Esophagus muscularis mucosa (tissue), 4 donors: ENCODE measurements at regions not wholly inside any gene's neighbourhood (a gene's known extent, or its start where the extent isn't known, plus 50 kb on each side); places are given as distances from the start of the nearest gene placed in this dataset.
A peak's percentile ranks its signal among the peaks of the same experiment; 100 is the strongest.

Experiments
- DNase-seq: peaks from one replicate; pipeline ENCODE4 v3.0.0-alpha.2; 2017; ENCODE audit errors: extremely low spot score
- H3K27ac ChIP-seq, 4 donors: fragments of 200-600 bp; sonication (generic); replicated peaks in 1 of 4; 1 replicate in 3 of 4; 2 replicates in 1 of 4; pipeline ENCODE4 v1.5.1; 2016 to 2019; ENCODE audit warnings: mild to moderate bottlenecking in 1 of 4
- H3K27me3 ChIP-seq, 4 donors: fragments of 200-600 bp; sonication (generic); one replicate each; pipeline versions ENCODE4 v1.5.1 to v1.6.0; 2016 to 2019
- H3K36me3 ChIP-seq, 4 donors: fragments of 200-600 bp; sonication (generic); one replicate each; pipeline ENCODE4 v1.5.1; 2016 to 2019
- H3K4me1 ChIP-seq, 4 donors: fragments of 200-600 bp; sonication (generic); one replicate each; pipeline ENCODE4 v1.5.1; 2016 to 2019
- H3K4me3 ChIP-seq, 4 donors: fragments of 200-600 bp; sonication (generic); 1 replicate in 2 of 4; 2 replicates in 2 of 4; pipeline ENCODE4 v1.5.1; 2016 to 2019; ENCODE audit warnings: mild to moderate bottlenecking in 4 of 4, moderate library complexity in 1 of 4
- H3K9me3 ChIP-seq, 4 donors: fragments of 200-600 bp; sonication (generic); 1 replicate in 3 of 4; 2 replicates in 1 of 4; pipeline ENCODE4 v1.5.1; 2016 to 2019
- EP300 ChIP-seq: sonication (generic); formaldehyde crosslinking; IDR thresholded peaks from one replicate; pipeline ENCODE4 v1.6.1; 2017; ENCODE audit warnings: antibody characterized with exemption
- POLR2A ChIP-seq: fragments of 450-650 bp; IDR thresholded peaks from one replicate; pipeline ENCODE4 v1.6.1; 2017; ENCODE audit warnings: antibody characterized with exemption, moderate library complexity, mild to moderate bottlenecking, low read depth
- POLR2AphosphoS5 ChIP-seq, 2 donors: sonication (generic); formaldehyde crosslinking; IDR thresholded peaks; one replicate each; pipeline ENCODE4 v1.6.1; 2017; ENCODE audit warnings: antibody characterized with exemption in 2 of 2
- WGBS: methylation state at CpG from one replicate; pipeline ENCODE4 v1.1.5; 2018; 5-methylcytosine and 5-hydroxymethylcytosine counted together
- intact Hi-C: fragments of 100-400 bp; cut with DNase I; formaldehyde crosslinking; loops from one replicate; pipeline ENCODE4 v1.15.1; 2023
- TF ChIP-seq, protein P1 (sequence below), 3 experiments: fragments of 200-600 bp in 2 of 3; fragments of 450-650 bp in 1 of 3; sonication (generic) in 2 of 3; IDR thresholded peaks; one replicate each; pipeline ENCODE4 v1.5.1; 2017 to 2019; ENCODE audit warnings: antibody characterized with exemption in 3 of 3, mild to moderate bottlenecking in 2 of 3, moderate library complexity in 1 of 3

DNA sequence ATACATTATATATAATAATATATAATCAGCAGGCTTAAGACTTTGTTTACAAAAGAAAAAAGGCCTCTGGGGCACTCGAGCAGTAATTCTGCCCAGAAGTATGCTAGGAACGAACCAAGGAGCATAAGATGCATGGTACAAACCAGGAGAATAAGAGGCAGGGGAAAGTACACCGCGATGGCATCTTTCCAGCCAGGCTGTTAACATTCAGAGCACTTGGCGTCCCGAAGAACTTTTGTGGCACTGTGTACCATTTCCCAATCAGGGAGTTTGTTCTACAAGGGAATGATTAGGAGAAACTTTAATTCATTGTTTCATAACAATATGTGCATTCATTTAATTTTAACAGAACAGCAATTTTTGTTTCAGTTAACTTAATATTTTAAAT lies 125.1 kb downstream of the WT1 start:
- Histone ChIP-seq H3K27me3 (peaks cover 0 to 14% (median 0%) of the 10 kb centered on the region in 4 donors), H3K27ac (no peak overlapping the region), H3K4me1 (no peaks in the 10 kb centered on the region), H3K9me3 (no peaks in the 10 kb centered on the region), H3K4me3 (no peak overlapping the region), H3K36me3 (no peaks in the 10 kb centered on the region)
- intact Hi-C loops, result no loop called here
- WGBS, result 60% methylated on average over 6 of the region's 6 CpGs
- TF ChIP-seq, protein P1, sequence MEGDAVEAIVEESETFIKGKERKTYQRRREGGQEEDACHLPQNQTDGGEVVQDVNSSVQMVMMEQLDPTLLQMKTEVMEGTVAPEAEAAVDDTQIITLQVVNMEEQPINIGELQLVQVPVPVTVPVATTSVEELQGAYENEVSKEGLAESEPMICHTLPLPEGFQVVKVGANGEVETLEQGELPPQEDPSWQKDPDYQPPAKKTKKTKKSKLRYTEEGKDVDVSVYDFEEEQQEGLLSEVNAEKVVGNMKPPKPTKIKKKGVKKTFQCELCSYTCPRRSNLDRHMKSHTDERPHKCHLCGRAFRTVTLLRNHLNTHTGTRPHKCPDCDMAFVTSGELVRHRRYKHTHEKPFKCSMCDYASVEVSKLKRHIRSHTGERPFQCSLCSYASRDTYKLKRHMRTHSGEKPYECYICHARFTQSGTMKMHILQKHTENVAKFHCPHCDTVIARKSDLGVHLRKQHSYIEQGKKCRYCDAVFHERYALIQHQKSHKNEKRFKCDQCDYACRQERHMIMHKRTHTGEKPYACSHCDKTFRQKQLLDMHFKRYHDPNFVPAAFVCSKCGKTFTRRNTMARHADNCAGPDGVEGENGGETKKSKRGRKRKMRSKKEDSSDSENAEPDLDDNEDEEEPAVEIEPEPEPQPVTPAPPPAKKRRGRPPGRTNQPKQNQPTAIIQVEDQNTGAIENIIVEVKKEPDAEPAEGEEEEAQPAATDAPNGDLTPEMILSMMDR (IDR thresholded peaks at IDR 0.05), result no peak
- TF ChIP-seq POLR2A (no peak), EP300 (no peak), POLR2AphosphoS5 (IDR thresholded peaks at IDR 0.05) (no peak)
- DNase-seq, result no peak

DNA sequence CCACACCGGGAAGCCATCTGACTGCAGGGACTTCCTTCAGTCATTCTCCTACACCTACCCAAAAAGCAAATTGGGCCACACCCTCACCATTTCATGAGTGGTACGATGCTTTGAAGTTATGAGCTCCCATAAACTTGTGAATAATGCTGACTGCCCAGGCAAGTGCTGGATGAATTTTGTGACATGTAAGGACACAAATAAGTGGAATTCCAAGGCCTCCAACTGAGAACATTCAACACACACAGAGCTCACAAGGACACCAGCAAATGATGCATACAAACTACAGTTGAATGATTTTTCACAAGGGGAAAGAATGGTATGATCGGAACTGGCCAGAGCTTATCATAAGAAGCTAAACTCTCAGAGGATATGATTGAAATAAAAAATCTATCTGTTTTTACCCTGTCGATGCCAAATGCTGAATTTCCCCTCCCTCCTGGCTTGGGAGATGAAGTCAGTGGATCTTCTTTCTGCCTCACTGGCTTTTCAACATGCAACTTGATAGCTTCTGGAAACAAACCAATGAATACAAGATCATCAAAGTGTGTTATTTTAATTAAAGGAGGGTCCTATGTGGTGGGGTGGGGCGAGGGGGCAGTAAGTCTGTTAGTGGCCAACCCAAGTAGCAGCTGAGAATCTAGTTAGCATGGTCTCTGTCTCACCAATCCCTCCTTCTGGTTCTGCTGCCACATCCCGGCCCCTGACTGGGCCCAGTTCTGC lies 123.8 kb downstream of the WT1 start:
- Histone ChIP-seq H3K4me3 (no peak overlapping the region), H3K27ac (no peak overlapping the region), H3K36me3 (no peaks in the 10 kb centered on the region), H3K4me1 (no peaks in the 10 kb centered on the region), H3K9me3 (no peaks in the 10 kb centered on the region), H3K27me3 (peaks cover 0 to 14% (median 0%) of the 10 kb centered on the region in 4 donors)
- 84% methylated on average over 6 of the region's 6 CpGs for WGBS
- no peak for TF ChIP-seq POLR2A
- no peak for TF ChIP-seq POLR2AphosphoS5 (IDR thresholded peaks at IDR 0.05)
- TF ChIP-seq EP300, result no peak
- TF ChIP-seq, protein P1 (IDR thresholded peaks at IDR 0.05), result no peak
- intact Hi-C loops, result no loop called here
- no peak for DNase-seq

DNA sequence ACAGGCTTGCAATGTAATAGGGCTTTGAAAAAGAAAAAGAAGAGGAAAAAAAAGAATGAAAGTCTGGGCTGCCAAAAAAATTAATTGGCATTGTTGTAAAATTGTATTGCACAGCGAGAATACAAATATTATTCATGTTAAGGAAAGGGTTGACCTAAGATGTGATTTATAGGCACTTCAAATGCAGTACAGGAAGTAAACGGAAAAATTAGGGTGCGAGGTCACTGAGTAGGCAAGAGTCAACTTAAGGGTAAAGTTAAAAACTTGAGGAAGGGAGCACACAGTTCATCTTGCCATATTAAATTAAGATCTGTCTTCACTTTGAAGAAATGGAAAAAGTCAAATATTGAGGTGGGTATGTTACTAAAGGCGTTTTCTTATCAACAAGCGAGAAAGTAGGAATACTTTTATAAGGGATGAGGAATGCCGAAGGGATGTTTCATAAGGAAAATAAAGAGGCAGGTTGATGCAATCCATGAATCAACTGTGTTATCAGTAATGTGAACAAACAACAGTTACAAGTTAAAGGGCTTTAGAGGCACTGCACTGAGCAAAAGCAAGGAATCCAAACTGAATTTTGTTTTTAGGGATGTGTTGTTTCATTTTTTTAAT lies 123.0 kb downstream of the WT1 start:
- Histone ChIP-seq H3K4me1 (no peaks in the 10 kb centered on the region), H3K9me3 (no peaks in the 10 kb centered on the region), H3K4me3 (no peak overlapping the region), H3K27ac (no peak overlapping the region), H3K27me3 (peaks cover 0 to 14% (median 0%) of the 10 kb centered on the region in 4 donors), H3K36me3 (no peaks in the 10 kb centered on the region)
- TF ChIP-seq POLR2A, result no peak
- no peak for TF ChIP-seq EP300
- TF ChIP-seq, protein P1 (IDR thresholded peaks at IDR 0.05), result no peak
- no peak for TF ChIP-seq POLR2AphosphoS5 (IDR thresholded peaks at IDR 0.05)
- intact Hi-C loops, result no loop called here
- 79% methylated on average over 6 of the region's 6 CpGs for WGBS
- no peak for DNase-seq

DNA sequence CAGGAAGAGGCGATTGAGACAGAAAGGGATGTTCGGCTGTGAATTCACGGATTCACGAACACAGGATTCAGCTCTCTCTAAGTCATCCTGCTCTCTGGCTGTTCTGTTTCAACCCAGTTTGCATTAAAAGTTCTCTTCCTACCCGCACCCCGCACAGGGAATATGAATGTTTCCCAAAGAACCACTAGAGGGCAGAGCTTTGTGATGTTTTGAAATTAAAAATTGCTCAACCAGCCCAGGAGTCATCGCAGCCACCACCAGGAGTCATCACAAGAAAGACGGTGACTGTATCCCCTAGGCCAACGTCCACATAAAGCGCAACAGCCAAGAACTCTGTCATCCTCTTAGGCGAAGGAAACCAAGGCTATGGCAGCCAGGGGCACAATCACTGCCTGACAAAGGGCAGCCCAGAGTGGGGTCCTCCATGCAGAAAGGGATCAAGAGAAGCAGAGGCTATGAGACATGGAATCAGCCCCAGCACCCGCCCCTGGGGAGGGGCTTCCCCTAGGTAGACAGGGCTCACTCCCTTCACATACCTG lies 122.4 kb downstream of the WT1 start:
- DNase-seq, result no peak
- Histone ChIP-seq H3K27ac (no peak overlapping the region), H3K4me3 (no peak overlapping the region), H3K4me1 (no peaks in the 10 kb centered on the region), H3K9me3 (no peaks in the 10 kb centered on the region), H3K27me3 (peaks cover 0 to 14% (median 0%) of the 10 kb centered on the region in 4 donors), H3K36me3 (no peaks in the 10 kb centered on the region)
- TF ChIP-seq, protein P1 (IDR thresholded peaks at IDR 0.05), result peak in 2 of 3 experiments; percentile 27 to 47
- no peak for TF ChIP-seq POLR2AphosphoS5 (IDR thresholded peaks at IDR 0.05)
- TF ChIP-seq EP300, result no peak
- TF ChIP-seq POLR2A, result no peak
- intact Hi-C loops, result no loop called here
- WGBS, result 59% methylated on average over 12 of the region's 12 CpGs
